SK-N-DZ (cell line): ENCODE measurements at regions not wholly inside any gene's neighbourhood (a gene's known extent, or its start where the extent isn't known, plus 50 kb on each side); places are given as distances from the start of the nearest gene placed in this dataset.

ENCODE experiments used
- DNase-seq: peaks from one replicate; pipeline ENCODE4 v3.0.0-alpha.2; 2015; ENCODE audit warnings: low spot score

- DNase-seq: no peak
Measured at GRCh38 chr5:143693651-143694252, 118.2 kb upstream of the HMHB1 start.

- no peak for DNase-seq
Measured at GRCh38 chr5:143692342-143692741, 119.6 kb upstream of the HMHB1 start.

GRCh38 chr5:143691945-143692290, 120.0 kb upstream of the HMHB1 start:
- no peak for DNase-seq

DNA sequence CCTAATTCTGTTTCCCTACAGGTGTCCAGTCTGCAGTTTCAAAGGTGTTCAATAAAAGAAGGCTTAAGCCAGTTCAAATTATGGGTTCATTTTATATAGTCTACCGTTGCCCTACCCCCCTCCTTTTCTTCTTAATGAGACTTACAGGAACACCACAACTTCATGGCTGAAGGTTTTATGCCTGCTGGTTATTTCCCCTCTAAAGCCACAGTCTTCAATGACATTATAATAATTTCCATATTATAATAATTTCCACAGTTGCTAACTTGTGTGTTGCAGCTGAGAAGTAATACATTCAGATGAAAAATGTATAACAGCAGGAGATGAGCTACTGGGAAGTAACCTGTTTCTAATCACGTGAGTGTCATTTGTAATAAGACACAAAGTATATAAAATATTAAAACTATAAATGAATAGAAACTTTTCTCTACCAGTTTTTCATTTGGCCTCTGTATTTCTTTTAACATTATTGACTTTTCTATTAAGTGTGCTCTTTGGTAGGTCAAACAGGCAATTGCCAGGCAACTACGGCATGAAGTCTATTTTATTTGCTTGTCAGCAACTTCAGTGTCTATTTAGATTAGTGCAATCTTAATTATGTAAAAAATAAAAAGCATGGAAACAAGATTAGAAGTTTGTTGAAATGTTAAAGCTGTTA, 120.5 kb upstream of the HMHB1 start:
- DNase-seq: no peak

DNA sequence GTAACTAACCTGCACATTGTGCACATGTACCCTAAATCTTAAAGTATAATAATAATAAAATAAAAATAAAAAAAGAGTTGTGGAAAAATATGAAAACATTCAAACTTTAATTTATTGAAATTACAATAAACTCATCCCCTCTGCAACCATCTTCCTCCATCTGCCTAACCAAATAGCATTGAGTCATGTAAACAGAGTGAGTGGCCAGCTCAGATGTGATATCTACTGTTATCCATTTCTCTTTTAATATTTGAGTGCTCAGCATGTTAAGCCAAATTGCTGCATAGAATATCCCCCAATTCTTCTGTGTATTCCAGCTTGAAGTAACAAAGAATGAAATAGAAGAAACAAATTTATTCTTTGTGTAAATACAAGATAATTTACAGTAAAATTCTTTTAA, 124.4 kb upstream of the HMHB1 start:
- DNase-seq: no peak

- no peak for DNase-seq
Measured at GRCh38 chr5:143685246-143685815, 126.6 kb upstream of the HMHB1 start.

GRCh38 chr5:143683459-143683858, 128.5 kb upstream of the HMHB1 start:
- DNase-seq: no peak

- no peak for DNase-seq
Measured at GRCh38 chr5:143682929-143683386, 129.0 kb upstream of the HMHB1 start.

DNA sequence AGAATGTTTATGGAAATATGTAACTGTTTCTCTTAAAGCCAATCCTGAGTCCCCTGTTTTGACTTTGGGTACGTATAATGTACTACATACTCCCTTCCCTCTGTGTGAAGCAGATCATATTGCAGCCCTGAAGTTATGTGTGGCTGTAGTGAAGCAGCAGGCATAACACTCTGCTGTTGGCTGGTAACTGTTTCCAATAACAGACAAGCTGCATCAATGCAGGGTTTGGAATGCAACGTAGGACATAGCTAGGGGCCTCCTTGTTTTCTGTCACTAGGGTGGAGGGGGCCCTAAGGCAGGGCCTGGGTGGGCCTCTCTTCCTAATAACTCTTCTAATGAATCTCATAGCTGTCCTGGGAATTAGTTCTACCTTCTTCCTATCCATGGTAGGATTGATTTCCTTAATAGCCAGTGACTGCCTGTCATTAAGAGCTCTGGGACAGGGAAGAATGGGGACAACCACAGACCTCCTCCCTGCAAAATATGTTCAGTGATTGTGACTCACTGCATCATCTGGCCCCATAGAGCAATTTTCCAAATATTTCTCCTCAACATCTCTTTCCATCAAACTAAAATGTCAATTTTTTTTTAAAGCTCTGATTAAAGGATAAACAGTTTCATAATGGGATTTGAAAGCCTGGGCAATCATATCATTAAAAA, 129.6 kb upstream of the HMHB1 start:
- no peak for DNase-seq

DNA sequence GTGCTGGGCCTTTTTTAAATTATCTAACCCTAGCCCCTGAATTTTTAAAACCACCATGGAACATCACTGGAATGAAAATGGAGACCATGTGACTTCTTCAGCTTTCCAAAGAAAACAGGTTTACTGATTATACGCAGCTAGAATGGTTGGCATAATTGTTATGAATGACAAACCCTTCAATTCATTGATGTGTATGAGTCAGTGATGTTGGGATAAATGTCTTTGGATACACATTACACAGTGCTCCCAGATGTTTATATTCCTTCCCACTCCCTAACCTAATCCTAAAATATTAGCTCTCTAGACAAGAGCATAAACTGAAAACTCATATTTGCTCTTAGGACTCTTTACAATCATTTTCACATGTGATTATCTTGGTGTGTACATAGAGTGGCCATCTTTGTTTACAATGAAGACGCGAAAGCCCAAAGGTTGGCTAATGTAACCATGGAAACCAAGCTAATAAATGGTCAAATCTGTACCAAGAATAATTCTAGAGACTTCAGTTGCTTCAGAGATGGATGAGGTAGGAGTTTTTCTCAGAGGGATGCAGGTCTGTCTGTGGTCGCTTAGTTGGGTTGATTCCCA, 131.2 kb upstream of the HMHB1 start:
- DNase-seq: no peak

DNA sequence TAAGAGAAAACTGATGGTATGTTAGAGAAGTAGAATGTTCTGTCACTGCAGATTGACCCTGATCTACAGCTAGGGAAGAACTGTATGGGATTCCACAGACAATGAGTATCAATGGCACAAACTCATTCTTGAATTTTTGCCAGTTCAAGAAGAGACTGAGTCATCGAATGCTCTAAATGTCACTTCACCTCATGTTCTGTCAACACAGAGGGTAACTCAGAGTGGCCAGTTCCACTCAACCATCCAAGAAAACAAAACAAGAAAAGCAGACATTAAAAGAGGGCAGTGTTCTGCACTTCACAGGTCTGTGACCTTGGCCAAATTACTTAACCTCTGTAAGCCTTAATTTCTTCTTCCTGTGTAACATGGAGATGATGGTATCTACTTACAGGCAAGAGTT, 132.2 kb upstream of the HMHB1 start:
- no peak for DNase-seq

- DNase-seq: no peak
Measured at GRCh38 chr5:143678148-143678905, 133.6 kb upstream of the HMHB1 start.

GRCh38 chr5:143677403-143677802, 134.6 kb upstream of the HMHB1 start:
- no peak for DNase-seq

DNA sequence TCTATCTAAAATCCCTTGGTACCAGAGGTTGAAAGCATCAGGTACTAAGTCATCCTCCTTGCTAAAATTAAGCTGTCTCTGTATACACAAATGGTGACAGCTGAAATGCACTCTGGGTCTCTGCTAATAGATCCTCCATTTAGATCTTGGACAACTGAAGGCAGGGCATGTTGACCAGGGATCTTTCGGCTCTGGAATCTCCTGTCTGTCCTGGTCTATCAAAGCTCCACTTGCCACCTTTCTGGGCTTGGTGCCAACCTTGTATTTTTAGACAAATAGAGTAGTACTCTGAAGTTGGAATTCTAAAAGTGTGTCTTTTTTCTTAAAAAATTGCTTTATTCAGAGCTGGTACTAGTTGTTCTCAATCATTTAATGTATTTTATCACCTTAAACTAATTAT, 135.2 kb upstream of the HMHB1 start:
- no peak for DNase-seq

DNA sequence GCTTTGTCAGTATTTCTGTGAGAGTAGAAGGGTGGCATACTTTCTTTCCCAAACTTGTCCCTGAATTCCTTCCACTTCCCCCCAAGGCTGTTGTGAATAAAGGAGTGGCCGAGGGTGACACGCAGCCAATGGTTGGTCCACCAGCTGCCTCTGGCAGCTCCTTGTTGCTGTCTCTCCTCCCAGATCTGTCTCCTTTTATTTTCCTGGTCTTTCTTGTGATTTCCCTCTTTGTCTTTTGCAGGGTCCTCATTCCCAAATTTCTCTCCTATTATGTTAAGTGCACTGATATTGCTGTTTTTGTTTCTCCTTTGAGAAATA, 137.5 kb upstream of the HMHB1 start:
- DNase-seq: no peak

DNA sequence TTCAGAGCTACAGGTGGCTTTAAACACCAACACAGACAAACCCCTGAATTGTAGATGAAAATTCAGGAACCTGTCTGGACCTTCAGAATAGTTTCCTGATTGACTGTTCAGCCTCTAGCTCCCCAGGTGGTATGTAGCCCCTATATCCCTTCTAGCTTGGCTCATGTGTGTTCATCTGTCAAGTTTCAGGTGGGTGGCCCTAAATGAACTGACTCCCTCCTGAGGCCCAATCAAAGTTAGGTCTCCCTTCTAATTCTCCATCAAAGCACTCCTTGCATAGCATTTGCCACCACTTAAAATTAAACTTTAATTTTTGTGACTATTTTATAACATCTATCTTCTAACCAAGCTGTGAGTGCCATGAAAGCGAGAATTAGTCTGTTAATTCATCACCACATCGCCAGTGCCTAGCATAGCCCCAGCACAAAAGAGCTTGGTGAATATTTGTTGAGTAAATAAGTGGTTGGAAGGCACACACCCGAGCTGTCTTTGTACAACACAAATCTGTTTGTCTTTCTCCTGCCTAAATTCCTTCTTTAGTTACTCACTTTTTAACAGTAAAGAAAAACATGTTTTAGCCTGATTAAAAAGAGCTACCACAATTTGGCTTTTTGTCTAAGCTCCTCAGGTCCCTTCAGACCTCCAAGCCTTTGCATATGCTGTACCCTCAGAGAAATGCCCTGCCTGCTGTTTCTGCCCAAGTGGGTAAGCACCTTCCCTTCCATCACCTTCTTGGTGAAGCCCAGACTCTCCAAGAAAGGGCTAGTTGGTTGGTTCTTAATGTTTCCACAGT, 138.1 kb upstream of the HMHB1 start:
- no peak for DNase-seq

GRCh38 chr5:143672806-143673205, 139.2 kb upstream of the HMHB1 start:
- no peak for DNase-seq

DNA sequence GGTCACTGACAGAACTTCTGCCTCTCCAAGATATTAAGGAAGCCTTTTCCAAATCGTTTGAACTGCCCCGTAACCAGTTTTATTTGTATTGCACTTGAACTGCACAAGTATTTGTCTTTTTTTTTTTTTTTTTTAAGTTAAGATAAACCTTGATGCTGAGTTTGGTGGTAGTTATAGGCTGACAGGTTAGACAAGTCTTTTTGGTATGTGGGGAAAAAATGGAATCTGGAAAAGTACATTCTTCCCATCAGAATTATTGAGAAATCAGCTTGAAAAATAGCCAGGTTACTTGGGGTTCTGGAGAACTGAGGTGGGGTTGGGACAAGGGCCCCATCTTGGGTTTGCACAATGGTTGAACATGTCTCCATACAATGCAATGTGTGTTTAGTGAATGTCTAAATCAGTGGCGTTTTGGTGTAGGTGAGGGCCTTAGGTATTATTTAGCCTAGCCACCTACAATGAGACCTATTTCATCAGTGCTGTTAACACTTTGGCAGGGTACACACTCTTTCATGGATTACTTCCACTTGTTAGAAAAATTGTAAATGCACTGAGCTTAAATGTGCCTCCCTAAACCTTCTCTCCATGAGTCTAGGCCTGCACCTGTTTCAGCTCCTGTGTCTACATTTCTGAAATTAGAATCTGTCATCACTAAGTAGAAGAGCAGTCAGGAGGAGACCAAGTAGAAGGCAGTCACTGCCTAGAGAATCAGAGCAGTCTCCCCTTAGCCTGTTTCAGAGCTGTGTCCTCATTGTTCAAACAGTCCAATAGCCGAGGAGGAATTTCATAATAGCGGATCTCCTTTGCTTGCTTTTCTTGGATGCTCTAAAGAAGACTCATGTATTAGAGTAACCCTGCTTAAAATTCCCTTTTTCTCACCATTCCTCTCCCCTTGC, 140.0 kb upstream of the HMHB1 start:
- no peak for DNase-seq

GRCh38 chr5:143671021-143671420, 140.9 kb upstream of the HMHB1 start:
- DNase-seq: no peak

DNA sequence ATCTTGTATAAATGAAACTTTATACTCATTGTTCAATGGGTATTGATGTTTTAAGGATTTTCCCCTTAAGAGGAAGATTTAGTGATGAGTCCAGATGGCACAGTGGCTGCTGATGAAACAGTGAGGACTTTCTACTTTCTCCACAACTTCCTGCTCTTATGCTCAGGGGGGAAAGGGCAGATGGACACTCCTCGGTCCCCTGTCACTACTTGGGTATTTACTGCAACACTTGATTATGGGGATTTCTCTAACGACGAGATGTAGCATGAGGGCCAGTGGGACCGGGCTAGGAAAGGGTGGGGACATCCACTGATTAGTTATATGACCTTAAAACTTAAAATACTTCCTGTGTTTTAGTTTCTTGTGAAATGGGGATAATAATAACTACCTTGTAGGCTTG, 146.1 kb upstream of the HMHB1 start:
- no peak for DNase-seq
